Mucosa of descending colon (tissue), 3 donors: ENCODE measurements at regions not wholly inside any gene's neighbourhood (a gene's known extent, or its start where the extent isn't known, plus 50 kb on each side); places are given as distances from the start of the nearest gene placed in this dataset.

Source experiments
- ATAC-seq: fragments of 200-7000 bp; cut with Tn5 transposase; one replicate; pipeline ENCODE4 v1.9.1; 2020; ENCODE audit warnings: mild to moderate bottlenecking, moderate library complexity
- DNase-seq, 3 donors: peaks; one replicate each; pipeline ENCODE4 v3.0.0-alpha.2; 2020
- H3K36me3 ChIP-seq: fragments of 200-600 bp; one replicate; pipeline ENCODE4 v1.8.0; 2021; ENCODE audit warnings: low read depth, mild to moderate bottlenecking
- H3K4me1 ChIP-seq: fragments of 200-600 bp; one replicate; pipeline ENCODE4 v1.8.0; 2021; ENCODE audit warnings: low read depth, mild to moderate bottlenecking
- H3K4me3 ChIP-seq: fragments of 200-600 bp; one replicate; pipeline ENCODE4 v1.8.0; 2021; ENCODE audit warnings: mild to moderate bottlenecking
- H3K9me3 ChIP-seq: fragments of 200-600 bp; one replicate; pipeline ENCODE4 v1.8.0; 2021; ENCODE audit warnings: mild to moderate bottlenecking
- CTCF ChIP-seq: fragments of 200-600 bp; IDR thresholded peaks from one replicate; pipeline ENCODE4 v1.8.0; 2022; ENCODE audit warnings: antibody characterized with exemption, mild to moderate bottlenecking
- intact Hi-C, 2 donors: fragments of 100-400 bp; cut with DNase I in 1 of 2; cut with micrococcal nuclease in 1 of 2; formaldehyde crosslinking; loops; one replicate each; pipeline versions ENCODE4 v1.11.0 to v1.11.1; 2022; cut with DNase I, micrococcal nuclease
- donor health status: DM: no; HTN: no; CAD: no; lungs with moderate emphysema.
- donor health status: DM: no; HTN: no; CAD: no.
- donor health status: DM: no; HTN: yes; CAD: no.

- no peak for ATAC-seq
- no peaks in the 10 kb centered on the region for H3K36me3 ChIP-seq
- no peaks in the 10 kb centered on the region for H3K9me3 ChIP-seq
- intact Hi-C loops, result no loop called here
- DNase-seq, result no peak
- H3K4me3 ChIP-seq, result no peak overlapping the region
- no peaks in the 10 kb centered on the region for H3K4me1 ChIP-seq
- no peak for TF ChIP-seq CTCF
Observed at GRCh38 chr20:21653628-21654027, 51.8 kb upstream of the PAX1 start.

DNA sequence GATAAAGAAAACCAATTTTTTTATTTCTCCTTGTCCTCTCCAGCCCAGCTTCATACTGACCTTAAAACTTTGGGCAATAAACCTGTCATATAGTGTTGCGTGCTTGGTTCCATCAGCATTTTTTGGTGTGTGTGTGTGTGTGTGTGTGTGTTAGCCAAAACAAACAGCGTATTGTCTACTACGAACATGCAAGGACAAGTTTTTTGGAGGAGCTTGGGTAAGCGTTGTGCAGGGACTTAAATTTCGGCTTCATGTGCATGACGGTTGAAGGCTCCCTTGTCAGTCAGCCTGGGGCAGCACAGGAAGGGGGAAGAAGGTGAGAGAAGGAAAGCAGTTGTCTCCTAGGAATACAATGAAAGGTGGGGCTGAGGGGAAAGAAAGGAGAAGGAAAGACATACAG, 62.0 kb upstream of the PAX1 start:
- DNase-seq (no peak), ATAC-seq (no peak)
- Histone ChIP-seq H3K36me3 (no peaks in the 10 kb centered on the region), H3K9me3 (no peaks in the 10 kb centered on the region), H3K4me3 (no peak overlapping the region), H3K4me1 (no peaks in the 10 kb centered on the region)
- TF ChIP-seq CTCF, result no peak
- intact Hi-C loops, result no loop called here

- intact Hi-C loops, result no loop called here
- ATAC-seq (no peak), DNase-seq (no peak)
- no peak for TF ChIP-seq CTCF
- Histone ChIP-seq H3K4me3 (no peak overlapping the region), H3K36me3 (no peaks in the 10 kb centered on the region), H3K4me1 (no peaks in the 10 kb centered on the region), H3K9me3 (no peaks in the 10 kb centered on the region)
Observed at GRCh38 chr20:21640556-21640955, 64.9 kb upstream of the PAX1 start.

- TF ChIP-seq CTCF, result no peak
- Histone ChIP-seq H3K36me3 (no peaks in the 10 kb centered on the region), H3K4me1 (no peaks in the 10 kb centered on the region), H3K4me3 (no peak overlapping the region), H3K9me3 (no peaks in the 10 kb centered on the region)
- no peak for DNase-seq
- intact Hi-C loops, result no loop called here
- no peak for ATAC-seq
Observed at GRCh38 chr20:21633829-21634228, 71.6 kb upstream of the PAX1 start.

DNA sequence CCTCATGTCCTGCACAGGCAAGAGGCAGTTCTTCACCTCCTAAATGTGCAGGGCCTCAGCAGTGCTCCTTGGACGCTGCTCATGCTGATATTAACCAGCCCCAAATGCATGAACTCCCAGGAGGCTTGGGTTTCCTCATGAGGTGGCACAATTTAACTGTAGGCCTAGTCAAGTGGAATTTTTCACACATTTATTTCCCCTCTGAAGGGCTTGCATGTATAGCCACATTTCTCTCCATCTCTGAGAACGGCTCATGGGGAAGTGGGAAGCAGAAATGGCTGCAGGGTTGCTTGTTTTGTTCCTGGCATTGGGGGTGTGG, 72.8 kb upstream of the PAX1 start:
- intact Hi-C loops, result no loop called here
- Histone ChIP-seq H3K9me3 (no peaks in the 10 kb centered on the region), H3K4me1 (no peaks in the 10 kb centered on the region), H3K36me3 (no peaks in the 10 kb centered on the region), H3K4me3 (no peak overlapping the region)
- ATAC-seq (no peak), DNase-seq (no peak)
- TF ChIP-seq CTCF, result no peak

DNA sequence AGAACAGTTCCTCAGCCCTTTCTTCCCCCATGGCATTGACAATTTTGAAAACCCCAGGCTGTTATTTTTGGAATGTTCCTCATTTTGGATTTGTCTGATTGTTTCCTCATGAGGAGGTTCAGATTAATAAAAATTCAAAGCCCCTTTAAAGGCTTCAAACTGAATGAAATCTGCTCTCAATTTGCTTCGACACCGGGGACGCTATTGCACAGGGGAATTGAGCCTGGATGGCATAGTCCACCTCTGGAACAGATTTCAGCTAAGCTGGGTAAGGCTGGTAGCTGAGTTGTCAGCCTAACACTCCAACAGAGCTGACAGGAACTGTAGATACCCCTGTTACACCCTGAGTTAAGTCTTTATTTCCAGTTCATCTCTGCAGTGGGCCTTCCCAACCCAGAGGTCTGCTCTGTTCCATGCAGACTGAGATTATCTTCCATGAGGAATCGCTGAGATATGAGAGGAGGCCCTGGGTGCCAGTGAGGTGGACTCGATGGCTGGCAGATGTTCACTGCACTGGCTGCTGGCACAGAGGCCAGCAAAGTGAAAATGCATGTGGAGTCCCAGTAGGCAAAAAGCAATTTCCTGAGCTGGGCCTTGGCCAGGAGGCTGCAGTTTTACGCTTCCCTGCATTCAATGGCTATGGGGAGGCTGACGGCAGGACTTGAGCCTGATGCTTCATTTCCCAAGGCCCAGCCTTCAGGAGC, 73.3 kb upstream of the PAX1 start:
- Histone ChIP-seq H3K4me3 (no peak overlapping the region), H3K9me3 (no peaks in the 10 kb centered on the region), H3K36me3 (no peaks in the 10 kb centered on the region), H3K4me1 (no peaks in the 10 kb centered on the region)
- intact Hi-C loops, result no loop called here
- TF ChIP-seq CTCF, result no peak
- ATAC-seq (no peak), DNase-seq (no peak)
